ENCODE measurements at regions not wholly inside any gene's neighbourhood (a gene's known extent, or its start where the extent isn't known, plus 50 kb on each side); places are given as distances from the start of the nearest gene placed in this dataset.
A peak's percentile ranks its signal among the peaks of the same experiment; 100 is the strongest.

- DNase-seq: no peak
Measured at GRCh38 chr5:108696951-108697715, 50.6 kb upstream of the FER start.

GRCh38 chr5:108696407-108696806 is 51.3 kb upstream of the FER start:
- no peak for DNase-seq

GRCh38 chr5:108688485-108688884 is 59.2 kb upstream of the FER start:
- no peak for DNase-seq

- no peak for DNase-seq
Measured at GRCh38 chr5:108687595-108688200, 60.0 kb upstream of the FER start.

- no peak for DNase-seq
Measured at GRCh38 chr5:108686676-108687075, 61.0 kb upstream of the FER start.

- DNase-seq: peak; percentile 51
Measured at GRCh38 chr5:108685448-108686216, 62.1 kb upstream of the FER start.

GRCh38 chr5:108681079-108681921 is 66.4 kb upstream of the FER start:
- peak; percentile 53 for DNase-seq

DNA sequence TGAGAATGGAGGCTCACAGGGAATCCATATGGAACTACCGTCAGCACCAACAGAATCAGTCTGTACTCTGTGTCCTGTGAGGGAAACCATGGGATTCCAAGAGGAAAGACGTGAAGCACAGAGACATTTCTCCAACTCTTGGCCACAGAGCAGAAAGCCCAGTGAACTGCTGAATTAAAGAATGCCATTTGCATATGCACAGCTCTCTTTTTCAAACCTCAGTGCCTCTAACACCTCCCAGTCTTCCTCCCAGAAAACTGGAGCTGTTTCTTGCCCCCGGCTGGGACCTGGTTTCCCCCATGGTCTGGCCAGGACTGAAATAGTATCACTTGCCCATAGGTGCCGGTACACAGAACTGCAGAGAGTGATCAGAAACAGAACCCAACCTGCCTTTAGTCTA is 69.6 kb upstream of the FER start:
- DNase-seq: no peak

DNA sequence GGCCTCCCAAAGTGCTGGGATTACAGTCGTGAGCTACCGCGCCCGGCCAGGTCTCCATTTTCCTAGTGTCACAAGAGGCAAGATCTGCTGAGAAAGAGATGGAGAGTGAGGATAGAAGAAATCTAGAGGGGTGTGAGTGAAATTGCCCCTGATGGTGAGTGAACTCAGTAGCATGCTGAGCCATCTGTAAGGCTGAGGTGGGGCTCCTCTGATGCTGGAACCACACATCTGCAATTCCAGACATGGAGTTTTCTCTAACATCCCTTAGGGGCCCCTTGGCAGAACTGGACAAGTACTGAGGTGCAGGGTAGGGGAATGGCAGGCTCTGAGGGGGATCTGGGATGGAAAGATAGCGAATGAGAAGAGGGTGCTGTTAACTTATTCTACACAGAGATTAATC is 72.0 kb upstream of the FER start:
- no peak for DNase-seq

DNA sequence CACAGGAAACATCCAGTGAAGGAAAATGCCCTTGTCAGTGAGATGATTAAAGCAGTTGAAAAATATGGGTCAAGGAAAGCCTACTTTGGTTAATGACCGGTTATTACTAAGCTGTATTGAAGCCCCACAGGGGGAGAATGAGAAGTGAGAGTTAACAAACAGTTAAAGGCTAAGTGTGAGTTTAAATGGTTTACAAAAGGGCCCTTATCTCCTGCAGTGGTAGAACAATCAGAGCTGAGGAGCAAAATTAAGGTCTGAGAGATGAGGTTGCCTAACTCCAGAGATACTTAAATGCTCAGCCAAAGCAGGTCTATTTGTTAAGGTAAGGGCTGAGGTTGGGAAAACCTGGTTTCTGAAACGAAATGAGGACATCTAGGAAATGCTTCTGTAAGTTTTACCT is 75.1 kb upstream of the FER start:
- no peak for DNase-seq

DNA sequence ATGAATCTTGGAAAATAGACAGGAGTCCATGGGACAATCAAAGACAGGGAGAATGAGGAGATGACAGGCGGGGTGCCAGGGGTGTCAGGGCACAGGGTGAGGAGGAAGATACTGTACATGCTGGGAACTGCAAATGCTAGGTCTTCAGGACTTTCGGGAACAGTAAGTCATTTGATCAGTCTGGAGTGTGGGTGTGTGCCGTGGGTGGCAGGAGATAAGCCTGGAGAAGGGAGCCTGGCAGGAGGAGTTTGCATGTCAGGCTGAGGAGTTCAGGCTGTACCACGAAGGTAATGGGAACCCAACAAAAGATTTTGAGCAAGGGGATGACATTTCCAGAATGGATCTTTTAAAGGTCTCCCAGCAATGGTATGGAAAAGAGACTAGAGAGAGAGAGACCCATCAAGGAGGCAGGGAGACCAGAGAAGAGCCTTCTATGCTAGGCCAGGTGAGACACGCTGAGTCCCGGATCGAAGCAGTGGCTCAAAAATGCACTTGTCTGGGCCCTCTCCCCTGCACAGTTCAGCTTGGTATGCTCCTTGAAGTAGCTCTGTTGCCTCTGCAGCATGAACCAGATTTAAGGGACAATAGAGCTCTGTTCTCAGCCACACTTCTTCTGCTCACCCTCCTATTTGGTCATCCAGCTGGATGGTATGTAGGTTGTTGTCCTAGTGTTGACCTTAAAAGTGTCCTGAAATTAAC is 77.0 kb upstream of the FER start:
- peak; percentile 69 for DNase-seq

GRCh38 chr5:108669462-108669861 is 78.2 kb upstream of the FER start:
- DNase-seq: no peak

GRCh38 chr5:108661590-108662219 is 86.0 kb upstream of the FER start:
- no peak for DNase-seq

DNA sequence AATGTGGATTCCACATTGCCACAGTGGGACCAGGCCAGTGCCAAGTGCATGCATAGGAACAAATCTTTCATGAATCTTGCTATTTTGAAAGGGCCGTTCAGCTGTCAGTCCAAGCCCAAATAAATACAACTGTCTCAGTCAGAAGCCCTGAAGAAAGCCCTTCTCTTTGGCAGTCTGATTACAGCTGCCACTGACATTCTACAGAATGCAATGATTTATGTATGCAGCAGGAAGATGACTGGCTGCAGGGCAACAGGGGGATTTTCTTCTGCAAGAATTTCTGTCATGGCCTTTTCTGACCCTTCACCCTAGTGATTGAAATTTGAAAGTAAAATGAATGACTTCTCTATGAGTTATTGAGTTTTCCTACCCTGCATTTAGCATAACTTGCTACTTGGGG is 86.7 kb upstream of the FER start:
- DNase-seq: no peak

GRCh38 chr5:108660291-108660690 is 87.4 kb upstream of the FER start:
- no peak for DNase-seq

DNA sequence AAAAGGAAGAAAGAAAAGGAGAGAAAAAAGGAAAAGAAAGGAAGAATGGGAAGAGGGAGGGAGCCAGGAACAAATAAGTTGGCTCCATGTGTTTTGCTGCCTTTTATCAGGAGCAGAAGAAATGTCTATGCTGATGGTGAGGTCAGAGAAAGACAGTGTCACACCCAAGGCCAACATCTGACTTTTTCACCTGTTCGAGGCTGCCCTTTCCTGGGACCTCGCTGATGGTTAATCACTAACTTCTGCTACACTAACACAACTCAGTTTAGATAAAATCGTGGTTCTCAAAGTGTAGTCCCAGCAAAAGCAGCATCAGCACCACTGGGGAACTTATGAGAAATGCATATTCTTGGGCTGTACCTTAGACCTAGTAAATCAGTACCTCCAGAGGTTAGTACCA is 88.2 kb upstream of the FER start:
- DNase-seq: no peak

- no peak for DNase-seq
Measured at GRCh38 chr5:108655750-108656450, 91.8 kb upstream of the FER start.

DNA sequence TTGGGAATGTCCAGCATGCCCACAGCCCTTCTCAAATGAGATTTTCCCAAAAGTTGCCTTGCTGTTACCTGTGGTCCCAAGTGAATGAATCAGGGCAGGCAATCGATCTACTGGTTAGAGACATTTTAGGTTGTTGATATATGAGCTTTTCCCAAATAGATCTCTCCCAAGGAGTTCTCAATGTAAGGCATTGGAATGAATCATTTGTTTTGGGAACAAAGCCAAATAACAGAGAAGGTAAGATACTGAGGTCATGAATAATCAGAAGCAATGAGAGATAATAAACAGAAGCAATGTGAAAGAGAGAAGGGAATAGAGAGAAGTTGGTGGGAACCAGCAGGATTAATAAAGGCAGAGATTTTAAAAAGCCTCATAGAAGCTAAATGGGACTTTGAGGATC is 93.6 kb upstream of the FER start:
- no peak for DNase-seq

GRCh38 chr5:108653201-108653600 is 94.5 kb upstream of the FER start:
- DNase-seq: no peak

- DNase-seq: no peak
Measured at GRCh38 chr5:108650997-108651396, 96.7 kb upstream of the FER start.

DNA sequence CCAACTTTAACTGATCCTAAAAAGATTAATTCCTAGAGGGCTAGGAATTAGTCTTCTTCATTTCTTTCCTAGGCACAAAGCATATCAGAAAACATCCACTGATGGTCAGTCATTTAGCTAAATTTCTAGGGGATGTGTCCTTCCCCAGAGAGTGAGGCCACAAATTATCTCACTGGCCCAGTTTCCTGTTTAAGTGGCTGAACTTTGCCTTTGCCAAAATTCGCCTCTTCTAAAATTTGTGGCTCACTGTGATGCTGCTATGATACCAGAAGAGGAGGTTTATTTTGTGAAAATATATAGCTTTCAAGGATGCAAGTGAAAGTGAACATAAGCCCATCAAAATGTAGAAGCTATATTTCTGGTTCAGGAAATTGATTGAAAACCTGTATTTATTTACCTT is 98.1 kb upstream of the FER start:
- DNase-seq: no peak
